Stimulated activated CD4-positive, alpha-beta T cell treated with anti-CD3 and anti-CD28 coated beads, TNF-alpha, amount 100 ng/mL, for 24 hours (primary cell): ENCODE measurements at regions not wholly inside any gene's neighbourhood (a gene's known extent, or its start where the extent isn't known, plus 50 kb on each side); places are given as distances from the start of the nearest gene placed in this dataset.
"Not testable (repeated sequence)": the region's sequence is repeated elsewhere in the genome, so short reads cannot be mapped to it uniquely, and the experiment has no call there.

Experiments used
- DNase-seq, 3 experiments: peaks; one replicate each; pipeline ENCODE4 v3.0.0-alpha.2; 2020; ENCODE audit warnings: low read depth in 3 of 3

- DNase-seq = no peak
Observed at GRCh38 chr18:79579807-79580497, 99.7 kb upstream of the CTDP1 start.

GRCh38 chr18:79580498-79581171, 99.0 kb upstream of the CTDP1 start:
- no peak for DNase-seq

- DNase-seq = no peak
Observed at GRCh38 chr18:79581406-79581805, 98.2 kb upstream of the CTDP1 start.

- no peak for DNase-seq
Observed at GRCh38 chr18:79581911-79582310, 97.7 kb upstream of the CTDP1 start.

GRCh38 chr18:79582978-79583377, 96.6 kb upstream of the CTDP1 start:
- DNase-seq = no peak

- DNase-seq = no peak
Observed at GRCh38 chr18:79583426-79583825, 96.2 kb upstream of the CTDP1 start.

- DNase-seq = no peak
Observed at GRCh38 chr18:79583984-79584401, 95.6 kb upstream of the CTDP1 start.

GRCh38 chr18:79584491-79585394, 94.9 kb upstream of the CTDP1 start:
- DNase-seq = no peak

- no peak for DNase-seq
Observed at GRCh38 chr18:79585395-79586370, 93.9 kb upstream of the CTDP1 start.

- no peak for DNase-seq
Observed at GRCh38 chr18:79586436-79587225, 93.0 kb upstream of the CTDP1 start.

- DNase-seq = no peak
Observed at GRCh38 chr18:79587226-79587741, 92.3 kb upstream of the CTDP1 start.

- no peak for DNase-seq
Observed at GRCh38 chr18:79587779-79588635, 91.6 kb upstream of the CTDP1 start.

GRCh38 chr18:79588636-79589481, 90.7 kb upstream of the CTDP1 start:
- DNase-seq = no peak

- no peak for DNase-seq
Observed at GRCh38 chr18:79589601-79590091, 90.0 kb upstream of the CTDP1 start.

GRCh38 chr18:79590191-79591031, 89.2 kb upstream of the CTDP1 start:
- DNase-seq = no peak

- DNase-seq = no peak
Observed at GRCh38 chr18:79591032-79591308, 88.6 kb upstream of the CTDP1 start.

GRCh38 chr18:79592684-79593083, 86.9 kb upstream of the CTDP1 start:
- DNase-seq = not testable (repeated sequence)
